Loucy (cell line): ENCODE measurements at regions not wholly inside any gene's neighbourhood (a gene's known extent, or its start where the extent isn't known, plus 50 kb on each side); places are given as distances from the start of the nearest gene placed in this dataset.

Experiments used
- EZH2phosphoT487 ChIP-seq: fragments of 200-600 bp; IDR thresholded peaks from 2 replicates; pipeline ENCODE4 v1.6.1; 2018; ENCODE audit warnings: antibody characterized with exemption, mild to moderate bottlenecking, moderate library complexity, borderline replicate concordance
- TF ChIP-seq, protein P1 (sequence below): fragments of 200-600 bp; sonication (generic); conservative IDR thresholded peaks from 2 replicates; pipeline ENCODE4 v1.5.1; 2014; ENCODE audit warnings: mild to moderate bottlenecking, antibody characterized with exemption, low read length

DNA sequence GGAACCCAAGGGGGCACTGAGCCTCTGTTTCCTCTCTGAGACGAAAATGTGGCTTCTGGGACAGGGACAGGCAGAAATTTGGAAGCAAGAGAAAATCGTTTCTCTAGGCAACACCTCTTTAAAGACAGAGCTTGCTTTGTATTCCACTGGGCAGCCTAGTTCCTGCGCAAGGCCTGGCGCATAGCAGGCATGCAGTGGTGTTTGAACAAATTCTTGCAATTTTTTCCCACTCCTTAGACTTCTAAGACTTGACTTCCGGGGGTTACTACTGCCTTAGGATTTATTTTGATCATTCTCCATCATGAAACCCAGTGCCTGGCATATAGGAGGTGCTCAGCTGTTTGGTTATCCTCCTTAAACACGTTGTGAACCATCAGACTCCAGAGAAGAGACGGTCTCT is 249.0 kb upstream of the KCNG1 start:
- TF ChIP-seq, protein P1, sequence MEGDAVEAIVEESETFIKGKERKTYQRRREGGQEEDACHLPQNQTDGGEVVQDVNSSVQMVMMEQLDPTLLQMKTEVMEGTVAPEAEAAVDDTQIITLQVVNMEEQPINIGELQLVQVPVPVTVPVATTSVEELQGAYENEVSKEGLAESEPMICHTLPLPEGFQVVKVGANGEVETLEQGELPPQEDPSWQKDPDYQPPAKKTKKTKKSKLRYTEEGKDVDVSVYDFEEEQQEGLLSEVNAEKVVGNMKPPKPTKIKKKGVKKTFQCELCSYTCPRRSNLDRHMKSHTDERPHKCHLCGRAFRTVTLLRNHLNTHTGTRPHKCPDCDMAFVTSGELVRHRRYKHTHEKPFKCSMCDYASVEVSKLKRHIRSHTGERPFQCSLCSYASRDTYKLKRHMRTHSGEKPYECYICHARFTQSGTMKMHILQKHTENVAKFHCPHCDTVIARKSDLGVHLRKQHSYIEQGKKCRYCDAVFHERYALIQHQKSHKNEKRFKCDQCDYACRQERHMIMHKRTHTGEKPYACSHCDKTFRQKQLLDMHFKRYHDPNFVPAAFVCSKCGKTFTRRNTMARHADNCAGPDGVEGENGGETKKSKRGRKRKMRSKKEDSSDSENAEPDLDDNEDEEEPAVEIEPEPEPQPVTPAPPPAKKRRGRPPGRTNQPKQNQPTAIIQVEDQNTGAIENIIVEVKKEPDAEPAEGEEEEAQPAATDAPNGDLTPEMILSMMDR = no peak
- no peak for TF ChIP-seq EZH2phosphoT487
